Activated CD4-positive, alpha-beta T cell treated with anti-CD3 and anti-CD28 coated beads for 1 hour (primary cell): ENCODE measurements at regions not wholly inside any gene's neighbourhood (a gene's known extent, or its start where the extent isn't known, plus 50 kb on each side); places are given as distances from the start of the nearest gene placed in this dataset.

Source experiments
- DNase-seq: peaks from one replicate; pipeline ENCODE4 v3.0.0-alpha.2; 2020

DNA sequence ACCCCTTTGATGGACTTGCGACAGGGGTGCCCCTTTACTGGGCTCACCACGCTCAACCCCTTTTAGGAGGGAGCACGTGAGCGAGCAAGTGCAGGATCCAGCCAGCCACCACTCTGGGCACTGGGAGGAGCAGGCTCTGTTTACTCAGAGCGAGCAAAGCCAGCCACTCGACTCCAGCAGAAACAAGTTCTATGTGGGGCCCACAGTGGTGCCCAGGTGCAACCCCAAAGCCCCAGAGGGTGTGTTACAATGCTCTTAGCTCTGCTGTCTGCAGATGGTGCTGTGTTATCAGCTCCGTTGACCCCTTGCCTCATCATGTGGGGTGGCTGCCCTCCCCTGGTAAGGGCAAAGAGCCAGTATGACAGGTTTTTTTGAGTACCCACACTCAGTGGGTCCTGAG lies 120.3 kb upstream of the SUCLG2 start:
- DNase-seq: no peak

DNA sequence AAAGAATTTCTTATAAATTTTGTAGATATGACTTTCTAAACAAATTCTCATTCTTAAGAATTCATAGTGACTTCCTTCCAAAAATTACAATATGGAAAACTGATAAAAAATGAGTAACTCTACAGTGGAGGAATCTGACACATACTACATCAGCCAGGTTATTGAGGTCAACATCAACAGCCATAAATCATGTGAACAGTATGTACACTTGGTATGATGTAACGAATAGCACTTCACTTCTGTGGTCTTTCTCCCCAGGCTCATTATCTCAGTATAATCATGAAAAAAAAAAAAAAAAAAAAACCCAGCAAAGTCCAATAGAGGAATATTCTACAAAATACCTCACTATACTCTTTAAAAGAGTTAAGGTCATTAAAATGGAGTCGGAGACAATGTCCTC lies 111.2 kb upstream of the SUCLG2 start:
- DNase-seq: no peak

DNA sequence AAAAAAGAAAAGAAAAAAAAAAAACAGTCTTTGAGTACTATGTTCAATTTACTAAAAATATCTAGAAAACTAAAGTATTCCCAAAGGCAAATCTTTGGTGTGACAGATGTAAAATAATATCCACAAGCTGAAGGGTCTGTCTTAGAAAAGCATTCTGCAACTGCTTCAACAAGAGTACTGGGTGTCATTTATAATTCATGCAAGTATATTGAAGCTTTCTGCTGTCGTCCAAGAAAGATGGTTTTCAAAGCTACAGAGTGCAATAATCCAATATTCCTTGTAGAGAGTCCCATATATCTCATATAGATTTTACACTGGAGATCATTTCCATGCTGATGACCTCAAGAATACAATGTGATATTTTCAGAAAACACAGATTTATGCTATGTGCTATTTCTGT lies 90.9 kb upstream of the SUCLG2 start:
- DNase-seq: no peak

GRCh38 chr3:67744699-67745098 lies 90.3 kb upstream of the SUCLG2 start:
- no peak for DNase-seq

DNA sequence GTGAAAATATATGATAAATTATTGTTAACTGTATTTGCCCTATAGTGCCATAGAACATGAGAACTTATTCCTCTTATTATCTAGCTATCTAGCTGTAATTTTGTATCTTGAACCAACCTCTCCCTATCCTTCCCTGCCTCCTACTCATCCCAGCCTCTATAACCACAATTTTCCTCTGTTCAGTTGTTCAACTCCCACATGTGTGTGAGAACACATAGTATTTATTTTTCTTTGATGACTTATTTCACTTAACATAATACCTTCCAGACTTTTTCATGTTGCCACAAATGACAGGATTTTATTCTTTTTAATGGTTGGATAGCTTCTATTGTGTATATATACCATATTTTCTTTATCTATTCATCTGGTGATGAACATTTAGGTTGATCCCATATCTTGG lies 85.4 kb upstream of the SUCLG2 start:
- no peak for DNase-seq

DNA sequence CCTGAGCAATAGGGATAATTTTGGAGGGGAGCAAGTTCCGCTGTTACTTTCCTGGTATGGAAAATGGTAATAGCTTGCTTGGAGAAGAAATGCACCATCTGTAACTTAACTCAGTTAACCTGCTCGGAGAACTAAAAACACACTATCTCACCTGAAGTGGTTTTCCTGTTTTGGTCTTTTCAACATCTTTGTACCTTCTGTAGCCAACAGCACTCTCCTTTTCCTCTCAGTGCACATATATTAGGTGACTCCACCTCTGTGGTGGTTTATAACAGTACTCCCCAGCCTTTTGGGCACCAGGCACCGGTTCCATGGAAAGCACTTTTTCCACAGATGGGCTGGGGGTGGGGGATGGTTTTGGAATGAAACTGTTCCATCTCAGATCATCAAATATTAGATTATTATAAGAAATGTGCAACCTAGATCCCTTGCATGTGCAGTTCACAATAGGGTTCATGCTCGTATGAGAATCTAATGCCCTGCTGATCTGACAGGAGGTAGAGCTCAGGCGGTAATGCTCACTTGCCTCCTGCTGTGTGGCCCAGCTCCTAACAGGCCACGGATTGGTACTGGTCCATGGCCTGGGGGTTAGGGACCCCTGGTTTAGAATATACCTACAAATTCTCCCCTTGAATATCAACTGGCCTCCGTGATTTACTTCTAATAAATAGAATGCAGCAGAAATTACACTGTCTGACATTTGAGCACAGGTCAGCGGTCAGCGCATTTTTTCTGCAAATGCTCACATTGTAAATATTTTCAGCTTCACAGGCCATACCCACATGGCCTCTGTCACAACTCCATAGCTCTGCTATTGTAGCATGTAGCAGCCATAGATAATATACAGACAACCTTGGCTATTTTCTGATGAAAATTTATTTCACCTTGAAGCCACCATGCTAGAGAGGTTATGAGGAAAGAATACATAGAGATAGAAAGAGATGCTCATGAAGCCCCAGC lies 83.8 kb upstream of the SUCLG2 start:
- no peak for DNase-seq

- no peak for DNase-seq
Observed at GRCh38 chr3:67737140-67737539, 82.7 kb upstream of the SUCLG2 start.

GRCh38 chr3:67733269-67733950 lies 79.0 kb upstream of the SUCLG2 start:
- no peak for DNase-seq

DNA sequence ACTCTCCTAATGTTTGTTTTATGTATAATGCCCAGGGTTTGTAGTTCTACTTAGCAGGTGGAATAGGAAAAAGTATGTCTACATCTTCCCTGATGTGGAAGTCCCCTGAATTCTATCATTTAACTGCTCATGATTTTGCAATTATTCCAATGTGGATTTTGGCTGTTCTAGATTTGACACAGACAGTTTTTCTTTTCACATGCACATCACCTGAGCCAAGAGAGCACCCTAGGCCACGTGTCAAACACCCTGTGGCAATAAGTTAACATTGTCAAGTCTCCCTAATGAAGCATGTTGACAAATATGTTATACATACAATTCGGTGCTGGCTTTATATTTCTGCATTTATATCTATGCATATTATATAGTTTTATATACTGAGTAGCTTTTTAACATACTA lies 70.0 kb upstream of the SUCLG2 start:
- DNase-seq: no peak

DNA sequence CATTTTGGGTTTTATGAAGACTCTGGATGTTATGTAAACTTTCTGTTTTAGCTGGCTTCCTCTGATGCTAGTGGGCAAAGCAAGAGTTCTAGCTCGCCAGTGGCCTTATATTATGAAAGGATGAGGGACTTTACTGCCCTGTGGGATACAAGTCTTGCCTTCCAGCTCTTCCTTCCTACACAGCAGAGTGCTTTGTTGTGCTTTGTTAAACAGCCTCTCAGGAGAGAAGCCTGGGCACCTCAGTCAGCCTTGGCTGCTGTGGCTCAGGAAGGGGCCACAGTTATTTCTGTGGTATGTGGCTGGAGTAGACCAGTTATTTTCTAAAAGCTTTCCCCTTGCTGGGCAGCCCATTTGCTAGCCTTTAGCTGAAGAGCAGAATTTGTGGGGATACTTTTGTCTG lies 69.5 kb upstream of the SUCLG2 start:
- no peak for DNase-seq

DNA sequence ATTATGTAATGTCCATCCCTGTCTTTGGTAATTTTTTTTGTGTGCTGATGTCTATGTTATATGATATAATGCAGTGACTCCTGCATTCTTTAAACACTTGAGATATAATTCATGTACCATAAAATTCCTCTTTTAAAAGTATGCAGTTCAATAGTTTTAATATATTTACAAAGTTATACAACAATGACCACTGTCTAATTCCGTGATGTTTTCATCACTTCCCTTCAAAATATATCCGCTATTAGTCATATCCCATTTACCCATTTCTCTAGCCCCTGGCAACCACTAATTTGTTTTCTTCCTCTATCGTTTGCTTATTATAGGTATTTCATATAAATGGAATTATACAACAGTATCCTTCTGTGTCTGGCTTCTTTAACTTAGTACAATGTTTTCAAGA lies 64.9 kb upstream of the SUCLG2 start:
- no peak for DNase-seq

GRCh38 chr3:67715971-67716370 lies 61.6 kb upstream of the SUCLG2 start:
- DNase-seq: no peak

DNA sequence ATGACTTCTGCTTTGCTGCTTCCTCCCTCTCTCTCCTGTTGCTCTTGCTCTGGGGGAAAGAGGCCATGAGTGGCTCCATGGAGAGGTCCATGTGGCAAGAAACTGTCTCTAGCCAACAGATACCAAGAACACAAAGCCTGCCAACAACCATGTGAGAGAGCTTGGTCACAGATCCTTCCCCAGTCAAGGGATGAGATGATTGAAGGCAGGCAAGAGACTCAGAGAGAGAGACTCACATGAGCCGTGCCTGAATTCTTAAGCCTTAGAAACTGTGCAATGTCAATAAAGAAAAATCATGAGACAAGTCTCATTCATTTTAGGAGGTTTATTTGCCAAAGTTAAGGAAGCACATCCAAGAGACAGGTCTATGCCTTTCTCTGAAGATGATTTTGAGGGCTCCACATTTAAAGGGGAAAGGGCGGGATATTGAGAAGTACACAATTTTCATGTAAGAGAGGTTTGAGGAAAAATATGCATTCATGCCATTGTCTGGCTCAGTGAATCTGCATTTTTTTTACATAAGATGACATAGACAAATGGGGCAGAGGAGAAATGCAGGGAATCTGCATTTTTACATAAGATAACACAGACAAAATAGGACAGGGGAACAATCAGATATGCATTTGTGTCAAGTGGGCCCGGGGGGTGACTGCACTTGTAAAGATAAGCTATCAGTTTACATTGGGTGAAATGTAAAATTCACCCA lies 59.5 kb upstream of the SUCLG2 start:
- no peak for DNase-seq

- DNase-seq: no peak
Observed at GRCh38 chr3:67712259-67712658, 57.8 kb upstream of the SUCLG2 start.

GRCh38 chr3:67710396-67710795 lies 56.0 kb upstream of the SUCLG2 start:
- DNase-seq: no peak

DNA sequence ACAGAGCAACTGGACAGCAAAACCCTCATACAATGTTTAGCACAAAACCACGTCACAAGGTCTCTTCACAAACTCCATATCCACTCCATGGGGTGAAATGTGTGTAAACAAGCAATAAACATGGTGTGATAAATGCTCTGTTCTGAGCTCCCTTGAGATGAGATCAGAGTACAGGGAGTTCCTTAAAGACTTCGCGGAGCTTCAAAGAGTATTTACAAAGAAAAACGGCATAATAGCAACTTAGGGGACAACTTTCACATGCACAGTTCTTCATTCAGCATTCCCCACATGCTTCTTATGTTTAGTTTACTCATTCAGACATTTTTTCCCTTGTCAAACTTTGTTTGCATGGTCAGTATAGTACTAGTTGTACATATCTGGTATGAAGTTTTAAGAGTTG lies 52.5 kb upstream of the SUCLG2 start:
- no peak for DNase-seq

DNA sequence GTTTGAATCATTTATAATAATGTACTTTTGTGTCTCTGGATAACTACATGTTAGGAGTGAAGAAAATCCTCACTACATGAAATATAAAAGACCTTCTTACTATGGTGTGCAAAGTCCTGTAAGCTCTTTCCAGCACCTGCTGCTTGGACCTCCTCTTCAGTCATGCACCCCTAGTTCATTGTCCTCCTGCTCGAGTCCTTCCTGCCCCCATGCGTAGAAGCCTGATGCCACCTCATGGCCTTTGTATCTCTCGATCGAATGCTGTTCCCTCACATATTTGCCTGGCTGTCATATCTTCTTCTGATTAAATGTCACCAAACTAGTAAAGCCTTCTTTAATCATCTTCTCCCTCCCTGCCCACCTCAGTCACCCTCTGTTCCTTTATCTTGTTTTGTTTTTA lies 49.9 kb upstream of the SUCLG2 start:
- no peak for DNase-seq
